ENCODE measurements at regions not wholly inside any gene's neighbourhood (a gene's known extent, or its start where the extent isn't known, plus 50 kb on each side); places are given as distances from the start of the nearest gene placed in this dataset.
"Not testable (repeated sequence)": the region's sequence is repeated elsewhere in the genome, so short reads cannot be mapped to it uniquely, and the experiment has no call there.

DNA sequence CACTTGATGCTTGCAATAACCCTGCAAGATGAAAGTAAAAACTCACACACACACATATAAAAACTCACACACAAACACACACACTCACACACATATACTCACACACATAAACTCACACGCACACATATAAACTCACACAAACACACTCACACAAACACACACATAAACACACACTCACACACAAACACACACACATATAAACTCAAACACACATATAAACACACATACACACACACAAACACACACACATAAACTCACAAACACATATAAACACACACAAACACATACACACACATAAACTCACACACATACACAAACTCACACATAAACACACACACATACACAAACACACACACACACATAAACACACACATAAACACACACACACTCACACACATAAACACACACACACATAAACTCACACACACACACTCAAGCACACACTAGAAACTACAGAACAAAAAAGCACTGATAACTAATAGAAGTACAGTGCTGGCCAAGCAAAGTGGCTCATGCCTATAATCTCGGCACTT lies 117.7 kb upstream of the TEKT4 start:
- no peaks in the 10 kb centered on the region for H3K9me3 ChIP-seq
- no peak overlapping the region for H3K27ac ChIP-seq
- H3K9ac ChIP-seq, result no peak overlapping the region
- H3K27me3 ChIP-seq, result no peaks in the 10 kb centered on the region
- H3K4me1 ChIP-seq, result no peaks in the 10 kb centered on the region
- no peaks in the 10 kb centered on the region for H4K20me1 ChIP-seq
- H3K36me3 ChIP-seq, result no peaks in the 10 kb centered on the region
- TF ChIP-seq Cebpa-rat (IDR thresholded peaks at IDR 0.05), result no peak
- no peak overlapping the region for H3K4me3 ChIP-seq
- H3K4me2 ChIP-seq, result no peak overlapping the region

DNA sequence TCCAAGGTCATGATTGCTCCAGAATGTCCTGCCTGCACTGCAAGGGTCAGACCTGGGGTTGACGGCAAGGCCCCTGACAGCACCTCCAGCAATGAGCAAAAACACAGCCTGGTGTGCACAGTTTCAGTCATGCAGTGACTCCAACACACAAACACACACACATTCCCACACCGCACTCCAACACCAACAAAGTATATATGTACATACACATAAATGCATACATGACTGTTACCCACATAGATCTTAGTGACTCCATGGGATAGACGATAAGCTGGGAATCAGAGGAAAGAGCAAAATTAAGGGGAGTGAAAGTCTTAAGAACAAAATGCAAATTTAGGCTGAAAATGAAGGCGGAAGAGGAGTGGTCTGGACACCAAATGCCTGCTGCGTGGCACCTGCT lies 112.7 kb upstream of the TEKT4 start:
- H3K4me3 ChIP-seq, result no peak overlapping the region
- no peaks in the 10 kb centered on the region for H3K9me3 ChIP-seq
- H3K27ac ChIP-seq, result no peak overlapping the region
- no peak overlapping the region for H3K9ac ChIP-seq
- H3K4me2 ChIP-seq, result no peak overlapping the region
- H3K4me1 ChIP-seq, result no peaks in the 10 kb centered on the region
- no peaks in the 10 kb centered on the region for H3K27me3 ChIP-seq
- no peaks in the 10 kb centered on the region for H3K36me3 ChIP-seq
- no peak for TF ChIP-seq Cebpa-rat (IDR thresholded peaks at IDR 0.05)
- H4K20me1 ChIP-seq, result no peaks in the 10 kb centered on the region

DNA sequence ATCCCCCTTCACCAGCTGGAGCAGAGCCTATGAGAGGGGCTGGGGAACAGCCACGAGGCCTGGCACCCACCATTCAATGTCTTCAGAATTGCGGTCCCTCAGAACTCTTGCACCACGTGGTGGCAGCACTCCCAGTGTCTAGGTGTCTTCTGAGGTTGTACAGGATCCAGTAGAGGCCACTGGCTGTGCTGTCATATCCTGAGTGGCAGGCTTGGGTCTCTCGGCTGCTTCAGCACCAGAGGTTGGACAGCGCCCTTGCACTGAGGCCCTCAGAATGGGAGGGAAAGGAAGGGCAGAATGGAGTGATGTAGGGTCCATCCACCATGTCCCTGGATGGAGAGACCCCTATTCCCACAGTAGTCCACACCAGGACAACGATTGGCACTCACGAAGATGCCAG lies 112.0 kb upstream of the TEKT4 start:
- H3K36me3 ChIP-seq, result no peaks in the 10 kb centered on the region
- TF ChIP-seq Cebpa-rat (IDR thresholded peaks at IDR 0.05), result no peak
- H3K4me2 ChIP-seq, result no peak overlapping the region
- H3K4me1 ChIP-seq, result no peaks in the 10 kb centered on the region
- no peaks in the 10 kb centered on the region for H3K9me3 ChIP-seq
- no peaks in the 10 kb centered on the region for H3K27me3 ChIP-seq
- no peak overlapping the region for H3K9ac ChIP-seq
- no peak overlapping the region for H3K27ac ChIP-seq
- H4K20me1 ChIP-seq, result no peaks in the 10 kb centered on the region
- H3K4me3 ChIP-seq, result no peak overlapping the region

DNA sequence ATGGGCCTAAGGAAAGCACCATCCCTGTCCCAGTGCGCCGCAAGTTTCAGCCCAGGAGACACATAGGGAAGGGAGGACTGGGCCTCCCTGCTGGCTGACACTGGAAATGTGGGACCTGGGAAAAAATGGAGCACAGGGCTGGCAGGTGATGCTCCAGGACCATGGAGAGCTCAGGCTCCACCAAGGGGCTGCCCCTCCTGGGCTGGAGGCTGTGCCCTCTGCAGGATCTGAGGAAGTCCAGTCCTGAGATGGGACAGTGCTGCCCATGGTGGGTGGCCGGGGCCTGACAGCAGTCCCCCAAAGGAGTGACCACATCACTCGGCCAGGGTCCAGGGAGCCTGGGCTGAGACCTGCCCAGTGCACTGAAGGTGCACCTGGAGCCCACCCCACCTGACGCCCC lies 108.6 kb upstream of the TEKT4 start:
- Histone ChIP-seq H3K4me2 (no peak overlapping the region), H3K4me3 (no peak overlapping the region), H3K4me1 (no peaks in the 10 kb centered on the region), H3K9ac (no peak overlapping the region), H3K27ac (no peak overlapping the region), H3K9me3 (no peaks in the 10 kb centered on the region), H3K36me3 (no peaks in the 10 kb centered on the region), H3K27me3 (no peaks in the 10 kb centered on the region), H4K20me1 (no peaks in the 10 kb centered on the region)
- TF ChIP-seq Cebpa-rat (IDR thresholded peaks at IDR 0.05), result no peak

DNA sequence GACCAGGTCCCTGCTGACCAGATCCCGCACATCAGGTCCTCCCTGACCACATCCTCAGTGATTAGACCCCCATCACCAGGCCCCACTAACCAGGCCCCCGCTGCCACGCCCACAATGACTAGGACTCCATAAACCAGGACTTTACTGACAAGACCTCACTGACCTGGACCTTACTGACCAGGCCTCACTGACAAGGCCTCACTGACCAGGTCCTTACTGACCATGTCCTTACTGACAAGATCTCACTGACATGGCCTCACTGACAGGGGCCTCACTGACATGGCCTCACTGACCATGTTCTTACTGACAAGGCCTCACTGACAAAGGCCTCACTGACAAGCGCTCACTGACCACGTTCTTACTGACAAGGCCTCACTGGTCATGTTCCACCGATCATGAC lies 107.9 kb upstream of the TEKT4 start:
- Histone ChIP-seq H3K4me2 (no peak overlapping the region), H3K4me1 (no peaks in the 10 kb centered on the region), H3K27me3 (no peaks in the 10 kb centered on the region), H3K27ac (no peak overlapping the region), H3K36me3 (no peaks in the 10 kb centered on the region), H3K9me3 (no peaks in the 10 kb centered on the region), H3K4me3 (no peak overlapping the region), H3K9ac (no peak overlapping the region), H4K20me1 (no peaks in the 10 kb centered on the region)
- TF ChIP-seq Cebpa-rat (IDR thresholded peaks at IDR 0.05), result no peak

DNA sequence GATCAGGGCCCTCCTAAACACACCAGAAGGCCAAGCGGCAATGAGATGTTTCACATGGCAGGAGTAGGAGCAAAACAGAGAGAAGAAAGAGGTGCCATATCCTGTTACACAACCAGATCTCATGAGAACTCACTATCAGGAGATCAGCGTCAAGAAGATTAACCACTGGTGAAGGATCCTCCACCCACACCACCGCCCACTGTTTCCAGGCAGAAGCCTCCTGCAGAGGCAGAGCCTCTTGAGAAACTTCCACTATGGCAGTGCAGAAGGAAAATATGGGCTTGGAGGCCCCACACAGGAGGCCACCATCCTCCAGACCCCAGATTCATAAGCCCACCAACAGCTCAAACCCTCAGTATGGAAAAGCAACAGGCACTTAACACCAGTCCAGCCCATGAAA lies 106.9 kb upstream of the TEKT4 start:
- not testable (repeated sequence) for H3K4me3 ChIP-seq, H3K9ac ChIP-seq, H3K27me3 ChIP-seq, H3K4me1 ChIP-seq, H3K27ac ChIP-seq, H3K9me3 ChIP-seq, H3K36me3 ChIP-seq, H3K4me2 ChIP-seq, H4K20me1 ChIP-seq

DNA sequence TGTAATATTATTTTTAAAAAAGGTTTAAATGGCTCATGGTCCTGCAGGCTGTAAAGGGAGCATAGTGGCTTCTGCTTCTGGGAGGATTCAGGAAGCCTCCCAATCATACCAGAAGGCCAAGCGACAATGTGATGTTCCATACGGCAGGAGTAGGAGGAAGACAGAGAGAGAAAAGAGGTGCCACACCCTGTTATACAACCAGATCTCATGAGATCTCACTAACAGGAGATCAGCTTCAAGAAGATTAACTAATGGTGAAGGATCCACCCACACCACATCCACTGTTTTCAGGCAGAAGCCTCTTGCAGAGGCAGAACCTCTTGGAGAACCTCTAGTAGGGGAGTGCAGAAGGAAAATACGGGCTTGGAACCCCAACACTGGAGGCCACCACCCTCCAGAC lies 103.9 kb upstream of the TEKT4 start:
- Histone ChIP-seq H3K4me3 (no peak overlapping the region), H3K9me3 (no peaks in the 10 kb centered on the region), H3K27ac (no peak overlapping the region), H3K4me2 (no peak overlapping the region), H3K4me1 (no peaks in the 10 kb centered on the region), H4K20me1 (no peaks in the 10 kb centered on the region), H3K9ac (no peak overlapping the region), H3K27me3 (no peaks in the 10 kb centered on the region), H3K36me3 (no peaks in the 10 kb centered on the region)
- TF ChIP-seq Cebpa-rat (IDR thresholded peaks at IDR 0.05), result no peak

DNA sequence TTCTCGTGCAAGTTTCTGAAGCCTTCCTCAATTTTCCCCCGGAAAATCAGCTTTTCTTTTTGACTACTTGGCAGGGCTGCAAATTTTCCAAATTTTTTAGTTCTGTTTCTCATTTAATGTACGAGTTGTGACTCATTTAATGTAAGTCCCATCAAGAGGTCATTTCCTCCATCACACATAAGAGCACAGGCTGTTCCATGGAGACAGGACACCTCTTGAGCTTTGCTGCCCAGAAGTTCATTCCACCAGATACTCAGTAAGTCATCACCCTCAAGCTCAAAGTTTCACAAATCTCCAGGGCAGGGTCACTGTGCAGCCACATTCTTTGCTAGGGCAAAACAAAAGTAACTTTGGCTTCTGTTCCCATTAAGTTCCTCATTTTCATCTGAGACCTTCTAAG lies 101.5 kb upstream of the TEKT4 start:
- H3K27me3 ChIP-seq, result no peaks in the 10 kb centered on the region
- H3K9me3 ChIP-seq, result 0 out of 2 replicates have a peak, but pooled peaks cover 6% of the 10 kb centered on the region
- no peak for TF ChIP-seq Cebpa-rat (IDR thresholded peaks at IDR 0.05)
- H3K4me2 ChIP-seq, result no peak overlapping the region
- no peaks in the 10 kb centered on the region for H3K36me3 ChIP-seq
- H3K4me1 ChIP-seq, result no peaks in the 10 kb centered on the region
- no peak overlapping the region for H3K9ac ChIP-seq
- no peak overlapping the region for H3K4me3 ChIP-seq
- H4K20me1 ChIP-seq, result no peaks in the 10 kb centered on the region
- H3K27ac ChIP-seq, result no peak overlapping the region

DNA sequence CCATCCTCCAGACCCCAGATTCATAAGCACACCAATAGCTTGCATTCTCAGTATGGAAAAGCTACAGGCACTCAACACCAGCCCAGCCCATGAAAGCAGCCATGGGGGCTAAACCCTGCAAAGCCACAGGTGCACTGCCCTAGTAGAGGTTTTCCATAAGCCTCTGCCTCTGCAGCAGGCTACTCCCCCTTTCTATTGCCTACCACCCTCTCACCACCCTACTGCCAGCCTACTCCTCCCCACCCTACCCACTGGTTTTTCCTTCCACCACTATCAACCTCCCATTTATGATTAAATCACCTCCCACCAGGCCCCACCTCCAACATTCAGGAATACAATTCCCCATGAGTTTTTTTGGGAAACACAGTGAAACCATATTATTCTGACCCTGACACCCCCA lies 96.4 kb upstream of the TEKT4 start:
- Histone ChIP-seq H3K36me3 (no peaks in the 10 kb centered on the region), H3K9ac (no peak overlapping the region), H3K27me3 (no peaks in the 10 kb centered on the region), H3K4me2 (no peak overlapping the region), H3K4me1 (no peaks in the 10 kb centered on the region), H3K27ac (no peak overlapping the region), H4K20me1 (no peaks in the 10 kb centered on the region), H3K4me3 (no peak overlapping the region), H3K9me3 (0 out of 2 replicates have a peak, but pooled peaks cover 6% of the 10 kb centered on the region)
- TF ChIP-seq Cebpa-rat (IDR thresholded peaks at IDR 0.05), result no peak

DNA sequence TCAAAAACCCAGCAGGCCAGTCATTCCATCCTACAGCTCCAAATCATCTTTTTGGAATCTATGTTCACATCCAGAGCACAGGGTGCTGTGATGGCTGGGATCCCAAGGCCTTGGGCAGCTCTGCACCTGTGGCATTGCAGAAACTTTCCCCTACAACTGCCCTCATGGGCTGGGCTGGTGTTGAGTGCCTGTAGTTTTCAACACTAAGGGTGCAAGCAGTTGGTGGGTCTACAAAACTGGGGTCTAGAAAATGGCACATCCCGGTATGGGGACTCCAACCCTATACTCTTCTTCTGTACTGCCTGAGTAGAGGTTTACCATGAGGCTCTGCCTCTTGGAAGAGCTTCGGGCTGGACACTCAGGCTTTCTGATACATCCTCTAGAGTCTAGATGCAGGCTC lies 95.2 kb upstream of the TEKT4 start:
- 0 out of 2 replicates have a peak, but pooled peaks cover 6% of the 10 kb centered on the region for H3K9me3 ChIP-seq
- no peak overlapping the region for H3K27ac ChIP-seq
- no peaks in the 10 kb centered on the region for H3K36me3 ChIP-seq
- H4K20me1 ChIP-seq, result no peaks in the 10 kb centered on the region
- no peaks in the 10 kb centered on the region for H3K4me1 ChIP-seq
- no peak overlapping the region for H3K4me2 ChIP-seq
- H3K27me3 ChIP-seq, result no peaks in the 10 kb centered on the region
- H3K4me3 ChIP-seq, result no peak overlapping the region
- TF ChIP-seq Cebpa-rat (IDR thresholded peaks at IDR 0.05), result no peak
- H3K9ac ChIP-seq, result no peak overlapping the region

DNA sequence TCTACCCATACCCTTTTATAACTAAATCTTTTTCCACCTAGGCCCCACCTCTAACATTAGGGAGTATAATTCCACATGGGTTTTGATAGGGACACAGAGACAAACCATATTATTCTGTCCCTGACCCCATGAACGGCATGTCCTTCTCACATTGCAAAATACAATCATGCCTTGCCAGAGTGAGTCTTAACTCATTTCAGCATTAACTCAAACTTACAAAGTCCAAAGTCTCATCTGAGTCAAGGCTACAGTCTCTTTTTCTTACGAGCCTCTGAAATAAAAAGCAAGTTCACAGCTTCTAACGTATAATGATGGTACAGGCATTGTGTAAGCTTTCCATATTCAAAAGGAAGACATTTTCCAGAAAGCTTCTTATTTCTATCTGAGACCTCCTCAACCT lies 86.1 kb upstream of the TEKT4 start:
- not testable (repeated sequence) for H3K4me1 ChIP-seq, H3K9ac ChIP-seq, H4K20me1 ChIP-seq, H3K27me3 ChIP-seq, H3K9me3 ChIP-seq, H3K36me3 ChIP-seq, H3K4me3 ChIP-seq, H3K27ac ChIP-seq, H3K4me2 ChIP-seq

DNA sequence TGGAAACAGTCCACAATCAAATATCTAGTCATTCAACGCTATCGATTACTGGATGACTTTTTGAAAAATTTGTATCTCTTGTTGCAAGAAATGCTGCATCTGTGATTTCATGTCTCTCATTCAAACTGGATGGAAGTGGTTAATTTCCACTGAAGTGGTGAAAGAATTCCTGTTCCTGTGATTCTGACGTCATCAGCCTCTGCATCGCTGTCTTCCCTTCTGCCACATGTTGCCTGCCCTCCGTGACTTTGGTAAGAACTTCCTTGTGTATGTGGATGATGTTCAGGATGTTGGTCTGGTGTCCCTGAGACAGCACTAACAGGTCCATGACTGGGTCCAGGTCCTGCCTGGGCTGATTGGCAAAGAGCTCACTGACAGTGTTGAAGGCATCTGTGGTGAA lies 84.8 kb upstream of the TEKT4 start:
- not testable (repeated sequence) for H3K9ac ChIP-seq, H3K9me3 ChIP-seq, H3K27me3 ChIP-seq, H3K4me1 ChIP-seq, H3K4me3 ChIP-seq, H3K27ac ChIP-seq, H3K36me3 ChIP-seq, H4K20me1 ChIP-seq, H3K4me2 ChIP-seq

DNA sequence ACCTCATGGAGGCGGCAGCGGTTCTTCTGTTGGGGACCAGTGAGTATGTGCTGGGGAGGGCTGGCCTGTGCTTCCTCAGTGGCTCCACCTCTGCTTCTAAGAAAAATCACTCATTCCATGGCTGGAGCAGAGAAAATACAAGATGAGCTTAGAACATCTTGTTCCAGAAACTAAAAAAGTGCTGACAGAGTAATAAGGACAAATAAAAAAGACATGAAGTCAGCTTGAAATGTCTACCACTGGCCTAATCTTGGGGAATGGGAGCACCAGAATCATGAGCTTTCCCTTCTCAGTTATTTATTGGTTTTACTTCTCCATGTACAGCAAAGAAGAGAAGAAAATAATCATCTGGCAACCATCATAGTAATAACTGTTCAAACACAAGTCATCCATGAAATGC lies 81.1 kb upstream of the TEKT4 start:
- not testable (repeated sequence) for H4K20me1 ChIP-seq, H3K4me2 ChIP-seq, H3K4me3 ChIP-seq, H3K36me3 ChIP-seq, H3K9ac ChIP-seq, H3K27me3 ChIP-seq, H3K4me1 ChIP-seq, H3K27ac ChIP-seq, H3K9me3 ChIP-seq

DNA sequence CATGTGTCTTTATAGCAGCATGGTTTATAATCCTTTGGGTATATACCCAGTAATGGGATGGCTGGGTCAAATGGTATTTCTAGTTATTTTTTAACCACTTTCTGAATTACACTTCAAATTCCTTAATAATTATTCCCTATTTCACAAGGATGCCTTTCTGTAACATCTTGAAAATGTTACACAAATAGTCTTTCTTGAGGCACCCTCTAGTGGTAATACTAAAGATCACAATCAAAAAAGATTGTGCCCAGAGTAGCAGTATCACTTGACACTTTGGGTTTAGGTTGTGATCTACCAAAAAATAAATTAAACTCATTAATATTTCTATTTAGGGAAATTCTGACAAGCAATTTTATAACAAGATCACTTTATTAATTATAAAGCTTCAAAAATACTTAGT lies 74.0 kb upstream of the TEKT4 start:
- not testable (repeated sequence) for H3K27me3 ChIP-seq, H3K36me3 ChIP-seq, H3K4me2 ChIP-seq, H4K20me1 ChIP-seq, H3K4me1 ChIP-seq, H3K27ac ChIP-seq, H3K4me3 ChIP-seq, H3K9me3 ChIP-seq, H3K9ac ChIP-seq
